GM21381 (cell line): ENCODE measurements at regions not wholly inside any gene's neighbourhood (a gene's known extent, or its start where the extent isn't known, plus 50 kb on each side); places are given as distances from the start of the nearest gene placed in this dataset.
A peak's percentile ranks its signal among the peaks of the same experiment; 100 is the strongest.
"Not testable (repeated sequence)": the region's sequence is repeated elsewhere in the genome, so short reads cannot be mapped to it uniquely, and the experiment has no call there.

Source experiments
- ATAC-seq: cut with Tn5 transposase; IDR thresholded peaks from one replicate; pipeline ENCODE4 v1.9.1; 2021; ENCODE audit warnings: mild to moderate bottlenecking, moderate library complexity; ENCODE audit not compliant: unreplicated experiment

GRCh38 chr6:15907220-15907913 lies 221.5 kb upstream of the MYLIP start:
- not testable (repeated sequence) for ATAC-seq

- no peak for ATAC-seq
Measured at GRCh38 chr6:15906420-15907016, 222.4 kb upstream of the MYLIP start.

DNA sequence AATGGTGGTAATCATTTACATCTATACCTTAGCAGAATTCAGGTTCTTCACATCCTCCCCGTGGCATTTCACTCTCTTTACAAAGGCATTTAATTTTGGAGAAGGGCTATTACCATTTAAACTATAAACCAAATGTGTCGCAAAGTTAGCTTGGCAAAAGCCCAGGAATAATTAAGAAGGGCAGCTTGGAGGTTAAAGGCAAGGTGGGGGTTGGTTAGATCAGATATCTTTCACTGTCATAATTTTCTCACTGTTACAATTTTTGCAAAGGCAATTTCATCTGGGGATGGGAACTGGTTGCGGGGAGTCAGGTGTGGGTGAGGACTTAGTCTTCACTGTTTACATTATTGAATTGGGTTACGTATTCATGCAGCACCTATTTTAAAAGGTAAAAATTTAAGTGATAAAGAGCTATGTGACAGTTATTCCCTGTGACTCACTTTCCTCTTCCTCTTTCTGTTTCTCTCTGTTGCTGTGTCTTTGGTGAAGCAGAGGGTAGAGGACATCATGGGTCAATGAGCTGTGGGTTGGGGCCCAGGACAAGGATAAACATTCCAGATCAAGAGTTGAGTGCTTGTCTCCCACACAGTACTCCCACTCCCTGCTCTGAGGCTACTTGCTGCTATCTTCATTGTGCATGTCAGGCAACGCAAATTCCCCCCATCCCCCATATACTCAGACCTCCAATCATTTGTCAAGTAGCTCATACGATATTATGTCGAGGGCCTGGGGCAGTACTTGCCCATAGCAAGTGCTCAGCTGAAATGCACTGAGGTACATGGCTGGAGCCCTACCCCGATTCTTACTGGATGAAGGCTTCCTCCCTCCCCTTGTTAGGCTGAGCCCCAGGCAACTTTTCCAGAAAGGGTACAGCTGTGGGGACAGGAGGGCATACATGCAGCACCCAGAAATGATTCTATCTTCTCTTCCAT lies 223.1 kb upstream of the MYLIP start:
- ATAC-seq: no peak

- ATAC-seq: no peak
Measured at GRCh38 chr6:15904651-15905376, 224.1 kb upstream of the MYLIP start.

DNA sequence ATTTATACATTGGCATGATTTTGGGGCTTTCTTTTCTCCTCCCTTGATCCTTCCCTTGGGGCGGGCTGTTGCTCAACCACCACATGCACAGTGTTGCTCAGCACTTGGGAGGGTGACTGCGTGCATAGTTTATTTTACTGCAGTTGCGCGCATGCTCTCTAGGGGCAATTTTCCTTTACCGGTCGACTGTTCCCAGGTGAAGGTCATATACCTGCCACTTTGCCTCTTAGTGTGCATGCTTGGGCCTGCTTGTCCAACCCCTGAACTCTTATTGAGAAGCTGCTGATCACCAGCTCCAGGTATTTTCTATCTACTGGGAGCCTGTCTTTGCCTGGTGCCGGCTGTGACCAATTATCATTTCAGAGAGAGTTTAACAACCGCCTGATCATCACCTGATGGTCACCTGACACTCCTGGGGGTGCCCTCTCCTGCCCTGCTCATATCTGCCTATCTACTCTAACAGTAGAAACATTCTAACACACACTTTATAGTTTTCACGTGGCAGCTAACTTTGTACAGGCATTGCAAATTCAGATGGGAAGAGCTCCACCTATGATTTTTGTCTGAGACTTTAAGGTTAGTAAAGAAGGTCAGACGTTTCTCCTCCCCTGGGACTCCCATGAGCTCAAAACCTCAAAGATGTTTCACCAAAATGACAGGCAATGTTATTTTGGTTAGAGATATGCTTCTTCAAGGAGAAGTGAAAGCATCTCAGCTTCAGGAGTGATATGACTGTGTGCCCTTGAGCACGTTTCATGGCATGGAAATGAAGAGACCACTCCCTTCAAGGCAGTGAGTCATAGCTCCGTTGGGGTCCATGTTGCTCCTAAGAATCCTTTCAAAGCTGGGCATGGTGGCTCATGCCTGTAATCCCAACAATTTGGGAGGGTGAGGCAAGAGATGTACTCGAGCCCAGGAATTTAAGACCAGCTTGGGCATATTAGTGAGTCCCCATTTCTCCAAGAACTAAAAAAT lies 227.5 kb upstream of the MYLIP start:
- ATAC-seq: peak; percentile 85

- ATAC-seq: no peak
Measured at GRCh38 chr6:15898693-15899092, 230.2 kb upstream of the MYLIP start.

DNA sequence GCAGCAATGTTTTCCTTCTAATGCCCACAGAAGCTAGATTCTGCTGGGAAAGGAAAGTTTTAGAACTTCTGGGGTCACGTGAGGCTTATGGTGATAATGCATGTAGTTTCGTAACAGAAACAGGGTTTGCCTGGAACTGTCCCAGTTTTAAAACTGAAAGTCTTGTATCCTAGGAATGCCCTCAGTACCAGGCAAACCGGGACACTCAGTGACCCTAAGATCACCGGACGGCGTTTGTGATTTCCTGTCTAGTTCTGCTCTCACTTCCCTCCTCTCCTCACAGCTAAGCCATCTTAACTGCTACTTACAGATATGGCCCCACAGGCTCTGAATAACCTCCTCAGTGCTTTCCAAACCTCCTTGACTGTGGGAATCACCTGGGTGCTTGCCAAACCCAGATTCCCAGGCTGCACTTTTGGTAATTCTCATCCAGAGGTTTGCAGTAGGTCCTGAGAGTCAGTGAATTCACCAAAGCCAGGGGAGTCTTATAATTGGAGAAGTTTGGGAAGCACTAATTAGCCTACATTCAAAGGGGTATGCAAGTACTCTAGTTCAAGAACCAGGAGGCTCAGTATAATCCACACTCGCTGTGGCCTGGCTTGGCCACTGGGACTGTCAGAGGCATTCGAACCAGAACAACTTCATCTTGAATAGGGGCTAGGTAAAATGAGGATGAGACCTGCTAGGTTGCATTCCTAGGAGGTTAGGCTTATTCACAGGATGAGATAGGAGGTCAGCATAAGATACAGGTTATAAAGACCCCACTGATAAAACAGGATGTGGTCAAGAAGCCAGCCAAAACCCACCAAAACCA lies 231.6 kb upstream of the MYLIP start:
- no peak for ATAC-seq

GRCh38 chr6:15894973-15895725 lies 232.3 kb upstream of the DTNBP1 start:
- no peak for ATAC-seq

GRCh38 chr6:15893556-15894253 lies 230.9 kb upstream of the DTNBP1 start:
- ATAC-seq: no peak

GRCh38 chr6:15892369-15892768 lies 229.5 kb upstream of the DTNBP1 start:
- no peak for ATAC-seq

- no peak for ATAC-seq
Measured at GRCh38 chr6:15888798-15889772, 226.3 kb upstream of the DTNBP1 start.

- no peak for ATAC-seq
Measured at GRCh38 chr6:15887491-15888461, 224.9 kb upstream of the DTNBP1 start.

DNA sequence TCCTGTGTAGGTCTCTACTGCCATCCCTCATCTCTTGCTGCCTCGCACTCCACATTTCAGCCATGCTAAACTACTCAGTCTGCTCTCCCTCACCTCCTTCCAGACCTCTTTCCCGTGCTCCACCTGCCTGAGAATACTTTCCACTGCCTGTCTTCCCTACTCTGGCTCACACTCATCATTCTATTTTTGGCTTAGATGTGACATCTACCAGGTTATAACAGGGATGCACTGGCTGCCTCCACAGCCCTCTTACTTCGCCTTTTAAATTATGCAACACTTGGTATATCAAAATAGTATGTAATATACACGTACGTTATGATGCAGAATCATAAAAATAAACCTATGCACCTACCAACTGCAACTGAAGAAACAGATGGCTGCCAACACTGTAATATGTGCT lies 222.8 kb upstream of the DTNBP1 start:
- no peak for ATAC-seq

GRCh38 chr6:15883593-15883992 lies 220.8 kb upstream of the DTNBP1 start:
- not testable (repeated sequence) for ATAC-seq

DNA sequence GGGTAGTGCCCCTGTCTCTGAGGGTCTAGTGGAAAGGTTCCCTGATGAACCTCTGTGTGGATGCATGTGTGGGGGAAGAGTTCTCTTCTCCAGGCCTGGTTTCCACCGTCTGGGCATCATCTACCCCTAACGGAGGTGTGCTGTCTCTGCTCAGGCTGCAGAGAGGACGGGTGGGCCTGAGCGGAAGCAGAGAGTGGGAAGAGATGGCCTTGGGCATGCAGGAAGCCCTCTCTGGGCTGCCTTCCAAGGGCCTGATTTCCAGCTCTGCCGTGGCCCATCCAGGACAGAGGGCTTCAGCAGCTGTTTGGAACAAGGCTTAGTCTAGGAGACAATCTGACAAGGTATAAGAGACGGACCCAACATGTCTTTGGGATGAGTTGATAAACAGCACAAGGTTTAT lies 220.1 kb upstream of the DTNBP1 start:
- no peak for ATAC-seq
